ENCODE measurements at regions not wholly inside any gene's neighbourhood (a gene's known extent, or its start where the extent isn't known, plus 50 kb on each side); places are given as distances from the start of the nearest gene placed in this dataset.
"Not testable (repeated sequence)": the region's sequence is repeated elsewhere in the genome, so short reads cannot be mapped to it uniquely, and the experiment has no call there.

- H3K27me3 ChIP-seq (replicated peaks) = no peaks in the 10 kb centered on the region
- no peak overlapping the region for H3K27ac ChIP-seq
- in situ Hi-C loops (cut with HindIII; ENCODE audit: low pct_ligation_motif_present, low sequenced_read_pairs) = no loop called here
- TF ChIP-seq CTCF (IDR thresholded peaks at IDR 0.05; ENCODE audit: low read depth, low read length, missing control alignments) = no peak
- H3K36me3 ChIP-seq (replicated peaks) = no peaks in the 10 kb centered on the region
- no peak for DNase-seq
- H3K4me3 ChIP-seq (ENCODE audit: low read depth, low read length) = no peak overlapping the region
These were observed 1225.2 kb upstream of the GOT2 start for GRCh38 chr16:59959311-59959710.

GRCh38 chr16:59950431-59950830 is 1216.3 kb upstream of the GOT2 start:
- no peak overlapping the region for H3K4me3 ChIP-seq (ENCODE audit: low read depth, low read length)
- in situ Hi-C loops (cut with HindIII; ENCODE audit: low pct_ligation_motif_present, low sequenced_read_pairs) = no loop called here
- H3K27me3 ChIP-seq (replicated peaks) = no peaks in the 10 kb centered on the region
- DNase-seq = no peak
- TF ChIP-seq CTCF (IDR thresholded peaks at IDR 0.05; ENCODE audit: low read depth, low read length, missing control alignments) = no peak
- H3K36me3 ChIP-seq (replicated peaks) = no peaks in the 10 kb centered on the region
- no peak overlapping the region for H3K27ac ChIP-seq

- H3K36me3 ChIP-seq (replicated peaks); in situ Hi-C loops (cut with HindIII; ENCODE audit: low pct_ligation_motif_present, low sequenced_read_pairs); H3K27me3 ChIP-seq (replicated peaks); H3K27ac ChIP-seq; H3K4me3 ChIP-seq (ENCODE audit: low read depth, low read length); DNase-seq: not testable (repeated sequence)
These were observed 1209.9 kb upstream of the GOT2 start for GRCh38 chr16:59944041-59944440.

- Histone ChIP-seq H3K36me3 (replicated peaks) (no peaks in the 10 kb centered on the region), H3K27ac (no peak overlapping the region), H3K4me3 (ENCODE audit: low read depth, low read length) (no peak overlapping the region), H3K27me3 (replicated peaks) (no peaks in the 10 kb centered on the region)
- in situ Hi-C loops (cut with HindIII; ENCODE audit: low pct_ligation_motif_present, low sequenced_read_pairs) = no loop called here
- no peak for TF ChIP-seq CTCF (IDR thresholded peaks at IDR 0.05; ENCODE audit: low read depth, low read length, missing control alignments)
- no peak for DNase-seq
These were observed 1207.5 kb upstream of the GOT2 start for GRCh38 chr16:59941594-59941993.

- in situ Hi-C loops (cut with HindIII; ENCODE audit: low pct_ligation_motif_present, low sequenced_read_pairs) = no loop called here
- no peak overlapping the region for H3K27ac ChIP-seq
- H3K27me3 ChIP-seq (replicated peaks) = no peaks in the 10 kb centered on the region
- TF ChIP-seq CTCF (IDR thresholded peaks at IDR 0.05; ENCODE audit: low read depth, low read length, missing control alignments) = no peak
- DNase-seq = no peak
- H3K4me3 ChIP-seq (ENCODE audit: low read depth, low read length) = no peak overlapping the region
- no peaks in the 10 kb centered on the region for H3K36me3 ChIP-seq (replicated peaks)
These were observed 1185.9 kb upstream of the GOT2 start for GRCh38 chr16:59920054-59920453.

GRCh38 chr16:59913666-59914065 is 1179.5 kb upstream of the GOT2 start:
- DNase-seq = no peak
- Histone ChIP-seq H3K27ac (no peak overlapping the region), H3K36me3 (replicated peaks) (no peaks in the 10 kb centered on the region), H3K4me3 (ENCODE audit: low read depth, low read length) (no peak overlapping the region), H3K27me3 (replicated peaks) (no peaks in the 10 kb centered on the region)
- no peak for TF ChIP-seq CTCF (IDR thresholded peaks at IDR 0.05; ENCODE audit: low read depth, low read length, missing control alignments)
- in situ Hi-C loops (cut with HindIII; ENCODE audit: low pct_ligation_motif_present, low sequenced_read_pairs) = no loop called here
